Gastroesophageal sphincter (tissue), 4 donors: ENCODE measurements at regions not wholly inside any gene's neighbourhood (a gene's known extent, or its start where the extent isn't known, plus 50 kb on each side); places are given as distances from the start of the nearest gene placed in this dataset.

Source experiments
- ATAC-seq: fragments of 150-250 bp; one replicate; pipeline ENCODE4 v1.9.1; 2016; ENCODE audit warnings: mild to moderate bottlenecking, moderate library complexity
- H3K27ac ChIP-seq, 4 donors: fragments of 200-600 bp; sonication (generic) in 3 of 4; 1 replicate in 3 of 4; 2 replicates in 1 of 4; pipeline ENCODE4 v1.5.1; 2016 to 2019
- H3K27me3 ChIP-seq: fragments of 200-600 bp; sonication (generic); one replicate; pipeline ENCODE4 v1.5.1; 2019
- H3K36me3 ChIP-seq, 2 donors: fragments of 200-600 bp; sonication (generic); one replicate each; pipeline ENCODE4 v1.5.1; 2019; ENCODE audit warnings: control low read depth in 1 of 2
- H3K4me1 ChIP-seq, 3 donors: fragments of 200-600 bp; sonication (generic); 1 replicate in 2 of 3; 2 replicates in 1 of 3; pipeline ENCODE4 v1.5.1; 2016 to 2019; ENCODE audit warnings: control low read depth in 2 of 3
- H3K4me3 ChIP-seq, 2 donors: fragments of 200-600 bp; sonication (generic); one replicate each; pipeline ENCODE4 v1.5.1; 2019; ENCODE audit warnings: mild to moderate bottlenecking in 1 of 2, moderate library complexity in 1 of 2
- H3K9me3 ChIP-seq, 3 donors: fragments of 200-600 bp; sonication (generic); one replicate each; pipeline ENCODE4 v1.5.1; 2017 to 2019; ENCODE audit warnings: control low read depth in 2 of 3
- EP300 ChIP-seq: sonication (generic); formaldehyde crosslinking; IDR thresholded peaks from one replicate; pipeline ENCODE4 v1.6.1; 2017; ENCODE audit warnings: antibody characterized with exemption, mild to moderate bottlenecking
- POLR2A ChIP-seq, 2 donors: fragments of 450-650 bp; IDR thresholded peaks; one replicate each; pipeline ENCODE4 v1.6.1; 2017; ENCODE audit warnings: antibody characterized with exemption in 2 of 2, mild to moderate bottlenecking in 2 of 2, moderate library complexity in 1 of 2
- POLR2AphosphoS5 ChIP-seq: sonication (generic); formaldehyde crosslinking; IDR thresholded peaks from one replicate; pipeline ENCODE4 v1.6.1; 2017; ENCODE audit warnings: antibody characterized with exemption
- WGBS, 2 donors: methylation state at CpG; one replicate each; pipeline ENCODE4 v1.1.5; 2018; ENCODE audit warnings: low coverage in 1 of 2; 5-methylcytosine and 5-hydroxymethylcytosine counted together
- TF ChIP-seq, protein P1 (sequence below), 4 experiments: fragments of 200-600 bp in 2 of 4; fragments of 450-650 bp in 2 of 4; sonication (generic) in 1 of 4; IDR thresholded peaks; one replicate each; pipeline ENCODE4 v1.5.1; 2017 to 2019; ENCODE audit warnings: antibody characterized with exemption in 4 of 4, mild to moderate bottlenecking in 2 of 4, moderate library complexity in 2 of 4

DNA sequence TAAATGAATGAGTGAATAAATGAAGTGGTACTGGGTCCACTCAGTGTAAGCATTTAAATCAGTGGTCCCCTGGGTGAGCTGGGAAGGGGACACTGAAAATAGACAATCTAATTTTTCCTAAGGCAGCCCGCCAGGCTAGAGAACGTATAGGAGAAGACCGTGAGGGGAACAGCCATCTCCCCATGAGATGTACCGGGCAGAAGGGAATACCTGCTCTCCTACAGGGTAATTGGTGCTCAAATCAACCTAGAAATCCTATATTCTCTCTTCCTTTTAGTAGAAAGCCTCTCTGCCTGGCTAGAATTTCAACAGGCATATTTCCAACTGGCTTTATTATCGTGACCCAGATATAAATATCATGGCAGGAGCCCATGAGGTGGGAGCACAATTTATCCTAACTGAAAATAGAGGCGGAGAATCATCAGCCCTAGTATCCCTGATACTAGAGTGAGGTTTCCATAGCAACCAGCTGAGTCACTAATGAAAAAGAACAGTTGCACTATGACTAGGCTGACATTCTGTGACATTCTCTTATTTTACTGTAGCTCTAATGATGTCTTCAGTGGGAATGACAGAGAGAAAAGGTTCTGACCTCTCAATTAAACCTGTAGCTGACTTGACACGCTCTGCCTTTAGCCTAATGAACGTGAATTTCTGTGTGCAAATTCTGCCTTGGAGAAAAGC, 96.5 kb upstream of the CAST start:
- no peak overlapping the region for H3K27ac ChIP-seq
- TF ChIP-seq EP300 (no peak), POLR2AphosphoS5 (peak; percentile 24)
- no peaks in the 10 kb centered on the region for H3K9me3 ChIP-seq
- no peak overlapping the region for H3K4me3 ChIP-seq
- H3K36me3 ChIP-seq, result no peaks in the 10 kb centered on the region
- H3K27me3 ChIP-seq, result no peaks in the 10 kb centered on the region
- 20 to 36% methylated on average over 6 to 8 of the region's 8 CpGs for WGBS, 2 donors
- H3K4me1 ChIP-seq, result peaks cover 0 to 11% (median 3%) of the 10 kb centered on the region in 3 donors
- ATAC-seq, result no peak

DNA sequence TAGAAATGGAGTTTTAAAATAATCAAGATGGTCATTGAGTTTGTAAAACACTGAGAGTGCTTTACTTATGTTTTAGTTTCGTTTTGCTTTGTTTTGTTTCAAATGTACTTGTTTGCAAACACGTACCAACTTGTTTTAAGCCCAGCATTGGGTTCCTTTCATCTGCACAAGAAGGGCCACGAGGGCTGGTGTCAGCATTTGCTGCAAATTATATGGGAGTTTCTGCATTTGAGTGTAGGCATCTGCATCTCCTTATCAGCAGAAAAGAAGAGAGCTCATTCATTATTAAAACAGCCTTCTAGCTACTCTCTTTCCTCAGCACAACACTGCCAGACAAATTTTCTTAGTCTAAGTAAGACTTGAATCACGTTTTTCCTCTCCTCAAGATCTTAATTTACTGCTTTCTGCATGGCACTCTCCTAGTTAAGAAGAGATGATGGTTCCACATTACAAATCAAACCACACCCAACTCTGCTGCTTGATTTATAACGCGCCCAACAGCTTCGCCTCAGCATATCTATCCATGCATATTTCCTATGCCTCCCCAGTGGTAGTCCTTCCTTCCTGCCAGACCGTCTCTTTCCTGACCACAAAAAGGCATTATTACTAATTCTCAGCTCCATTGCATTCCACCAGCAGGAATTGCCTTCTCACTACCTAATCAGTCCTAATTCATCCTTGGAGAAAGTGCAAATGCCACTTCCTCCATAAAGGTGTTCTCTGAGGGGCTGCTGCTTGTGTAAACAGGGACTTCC, 95.2 kb upstream of the CAST start:
- no peak for ATAC-seq
- H3K27ac ChIP-seq, result no peak overlapping the region
- no peaks in the 10 kb centered on the region for H3K27me3 ChIP-seq
- no peaks in the 10 kb centered on the region for H3K9me3 ChIP-seq
- TF ChIP-seq, protein P1, sequence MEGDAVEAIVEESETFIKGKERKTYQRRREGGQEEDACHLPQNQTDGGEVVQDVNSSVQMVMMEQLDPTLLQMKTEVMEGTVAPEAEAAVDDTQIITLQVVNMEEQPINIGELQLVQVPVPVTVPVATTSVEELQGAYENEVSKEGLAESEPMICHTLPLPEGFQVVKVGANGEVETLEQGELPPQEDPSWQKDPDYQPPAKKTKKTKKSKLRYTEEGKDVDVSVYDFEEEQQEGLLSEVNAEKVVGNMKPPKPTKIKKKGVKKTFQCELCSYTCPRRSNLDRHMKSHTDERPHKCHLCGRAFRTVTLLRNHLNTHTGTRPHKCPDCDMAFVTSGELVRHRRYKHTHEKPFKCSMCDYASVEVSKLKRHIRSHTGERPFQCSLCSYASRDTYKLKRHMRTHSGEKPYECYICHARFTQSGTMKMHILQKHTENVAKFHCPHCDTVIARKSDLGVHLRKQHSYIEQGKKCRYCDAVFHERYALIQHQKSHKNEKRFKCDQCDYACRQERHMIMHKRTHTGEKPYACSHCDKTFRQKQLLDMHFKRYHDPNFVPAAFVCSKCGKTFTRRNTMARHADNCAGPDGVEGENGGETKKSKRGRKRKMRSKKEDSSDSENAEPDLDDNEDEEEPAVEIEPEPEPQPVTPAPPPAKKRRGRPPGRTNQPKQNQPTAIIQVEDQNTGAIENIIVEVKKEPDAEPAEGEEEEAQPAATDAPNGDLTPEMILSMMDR (IDR thresholded peaks at IDR 0.05), result no peak
- TF ChIP-seq POLR2AphosphoS5 (no peak), POLR2A (IDR thresholded peaks at IDR 0.05) (no peak), EP300 (no peak)
- H3K4me1 ChIP-seq, result peaks cover 0 to 11% (median 3%) of the 10 kb centered on the region in 3 donors
- no peak overlapping the region for H3K4me3 ChIP-seq
- no peaks in the 10 kb centered on the region for H3K36me3 ChIP-seq
- WGBS, 2 donors, result 51 to 55% methylated on average over 8 of the region's 8 CpGs

DNA sequence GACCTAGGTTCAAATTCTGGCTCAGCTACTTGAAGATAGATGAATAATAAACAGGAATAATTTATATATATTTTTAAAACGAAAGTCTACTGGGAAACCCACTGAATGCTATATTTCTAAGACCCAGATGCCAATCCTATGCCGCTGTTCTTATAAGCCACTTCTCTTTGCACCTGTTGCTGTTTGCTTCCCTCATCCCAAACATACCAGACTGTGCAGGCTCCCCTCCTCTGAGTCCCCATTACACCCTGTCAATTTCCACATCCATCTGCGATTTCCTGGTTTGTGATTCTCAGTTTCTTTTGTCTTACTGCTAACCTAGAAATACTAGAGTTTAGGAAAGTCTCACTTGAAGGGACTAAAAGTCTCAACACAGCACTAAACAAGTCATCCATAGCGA, 92.8 kb upstream of the CAST start:
- H3K27ac ChIP-seq, result no peak overlapping the region
- H3K36me3 ChIP-seq, result no peaks in the 10 kb centered on the region
- peaks cover 0 to 11% (median 3%) of the 10 kb centered on the region in 3 donors for H3K4me1 ChIP-seq
- H3K9me3 ChIP-seq, result no peaks in the 10 kb centered on the region
- H3K27me3 ChIP-seq, result no peaks in the 10 kb centered on the region
- no peak overlapping the region for H3K4me3 ChIP-seq
- 62 to 80% methylated on average over 4 of the region's 4 CpGs for WGBS, 2 donors
- TF ChIP-seq POLR2A (IDR thresholded peaks at IDR 0.05) (no peak), EP300 (no peak), POLR2AphosphoS5 (no peak)
- TF ChIP-seq, protein P1 (IDR thresholded peaks at IDR 0.05), result no peak
- no peak for ATAC-seq

DNA sequence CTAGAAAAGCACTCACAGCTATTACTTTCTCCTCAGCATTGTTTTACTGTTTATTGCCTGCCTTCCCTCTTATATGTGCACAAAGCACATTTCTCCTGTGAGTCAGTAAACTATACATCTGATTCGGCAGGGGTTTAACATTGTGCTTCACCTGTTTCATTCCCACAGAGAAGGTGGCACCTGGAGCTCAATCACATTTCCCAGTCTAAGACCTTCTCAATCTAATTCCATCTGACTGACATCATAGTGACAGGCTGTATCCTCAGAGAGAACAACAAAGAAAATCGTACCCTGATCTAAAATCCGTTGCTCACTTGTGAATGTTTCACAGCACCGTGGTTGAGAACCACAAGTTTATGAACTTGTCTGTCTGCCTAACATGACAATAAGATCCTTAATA, 92.4 kb upstream of the CAST start:
- TF ChIP-seq POLR2A (IDR thresholded peaks at IDR 0.05) (no peak), POLR2AphosphoS5 (no peak), EP300 (no peak)
- TF ChIP-seq, protein P1 (IDR thresholded peaks at IDR 0.05), result no peak
- Histone ChIP-seq H3K36me3 (no peaks in the 10 kb centered on the region), H3K4me3 (no peak overlapping the region), H3K9me3 (no peaks in the 10 kb centered on the region), H3K27me3 (no peaks in the 10 kb centered on the region), H3K27ac (no peak overlapping the region), H3K4me1 (peaks cover 0 to 11% (median 3%) of the 10 kb centered on the region in 3 donors)
- no peak for ATAC-seq
- WGBS, 2 donors, result 68 to 84% methylated on average over 4 of the region's 4 CpGs

DNA sequence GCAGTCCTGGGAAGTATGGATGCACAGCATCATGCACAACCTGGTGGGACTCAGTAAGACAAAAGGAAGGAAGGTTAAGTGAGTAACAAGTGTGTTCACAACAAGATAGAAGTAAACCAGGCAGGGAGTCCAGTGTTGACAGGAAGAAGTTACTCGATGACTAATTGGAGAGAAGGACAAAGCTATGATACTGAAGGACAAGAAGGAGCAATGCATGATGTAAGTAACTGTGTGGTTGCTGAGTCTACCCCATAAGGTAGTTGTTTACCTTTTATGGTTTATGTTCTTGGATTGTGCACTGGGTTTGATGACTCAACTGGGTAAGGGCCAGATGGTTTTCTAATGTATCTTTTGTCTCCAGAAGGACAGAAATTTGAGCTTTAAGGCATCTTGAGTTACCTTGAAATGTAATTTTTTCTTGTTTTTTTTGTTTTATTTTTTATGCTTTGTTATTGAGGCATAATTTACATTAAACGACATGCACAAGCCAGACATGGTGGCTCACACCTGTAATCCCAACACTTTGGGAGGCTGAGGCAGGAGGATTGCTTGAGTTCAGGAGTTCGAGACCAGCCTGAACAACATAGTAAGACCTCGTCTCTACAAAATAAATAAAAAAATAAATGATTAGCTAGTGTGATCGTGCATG, 89.2 kb upstream of the CAST start:
- no peak for ATAC-seq
- no peak overlapping the region for H3K4me3 ChIP-seq
- TF ChIP-seq POLR2AphosphoS5 (no peak), EP300 (no peak), POLR2A (IDR thresholded peaks at IDR 0.05) (no peak)
- TF ChIP-seq, protein P1 (IDR thresholded peaks at IDR 0.05), result no peak
- H3K27me3 ChIP-seq, result no peaks in the 10 kb centered on the region
- WGBS, 2 donors, result 80 to 91% methylated on average over 5 of the region's 5 CpGs
- H3K4me1 ChIP-seq, result no peaks in the 10 kb centered on the region
- no peaks in the 10 kb centered on the region for H3K36me3 ChIP-seq
- H3K27ac ChIP-seq, result no peak overlapping the region
- H3K9me3 ChIP-seq, result no peaks in the 10 kb centered on the region
